Myocyte (in vitro differentiated cells): ENCODE measurements at regions not wholly inside any gene's neighbourhood (a gene's known extent, or its start where the extent isn't known, plus 50 kb on each side); places are given as distances from the start of the nearest gene placed in this dataset.

Experiments used
- DNase-seq: peaks from one replicate; pipeline ENCODE4 v3.0.0-alpha.2; 2012; ENCODE audit warnings: low read depth

DNA sequence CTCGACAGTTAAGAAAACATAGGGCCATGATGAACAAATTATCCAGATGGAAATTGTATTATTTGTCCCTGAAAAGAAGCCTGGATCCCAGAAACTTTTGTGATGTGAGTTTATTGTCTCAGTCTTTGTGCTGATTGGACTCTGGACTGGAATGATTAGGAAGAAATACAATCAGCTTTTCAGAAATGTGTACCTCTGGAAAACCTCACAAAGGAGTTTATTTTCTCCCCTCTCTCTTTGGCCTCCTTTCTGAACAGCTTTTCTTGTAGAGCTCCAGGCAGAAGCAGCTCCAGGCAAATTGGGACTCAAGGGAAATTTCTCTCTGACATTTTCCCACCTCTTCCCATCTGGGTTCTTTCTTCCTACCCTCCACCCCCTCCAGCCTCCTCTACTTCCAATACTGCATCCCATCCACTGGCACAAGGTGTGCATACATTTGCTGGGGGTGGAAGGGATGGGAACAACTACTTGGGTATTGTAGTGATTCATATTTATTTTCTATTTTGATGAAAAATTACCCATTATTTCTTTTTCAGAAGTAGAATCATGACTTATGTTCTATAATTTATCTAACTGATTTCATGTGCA, 119.7 kb downstream of the CD47 start:
- DNase-seq = no peak

DNA sequence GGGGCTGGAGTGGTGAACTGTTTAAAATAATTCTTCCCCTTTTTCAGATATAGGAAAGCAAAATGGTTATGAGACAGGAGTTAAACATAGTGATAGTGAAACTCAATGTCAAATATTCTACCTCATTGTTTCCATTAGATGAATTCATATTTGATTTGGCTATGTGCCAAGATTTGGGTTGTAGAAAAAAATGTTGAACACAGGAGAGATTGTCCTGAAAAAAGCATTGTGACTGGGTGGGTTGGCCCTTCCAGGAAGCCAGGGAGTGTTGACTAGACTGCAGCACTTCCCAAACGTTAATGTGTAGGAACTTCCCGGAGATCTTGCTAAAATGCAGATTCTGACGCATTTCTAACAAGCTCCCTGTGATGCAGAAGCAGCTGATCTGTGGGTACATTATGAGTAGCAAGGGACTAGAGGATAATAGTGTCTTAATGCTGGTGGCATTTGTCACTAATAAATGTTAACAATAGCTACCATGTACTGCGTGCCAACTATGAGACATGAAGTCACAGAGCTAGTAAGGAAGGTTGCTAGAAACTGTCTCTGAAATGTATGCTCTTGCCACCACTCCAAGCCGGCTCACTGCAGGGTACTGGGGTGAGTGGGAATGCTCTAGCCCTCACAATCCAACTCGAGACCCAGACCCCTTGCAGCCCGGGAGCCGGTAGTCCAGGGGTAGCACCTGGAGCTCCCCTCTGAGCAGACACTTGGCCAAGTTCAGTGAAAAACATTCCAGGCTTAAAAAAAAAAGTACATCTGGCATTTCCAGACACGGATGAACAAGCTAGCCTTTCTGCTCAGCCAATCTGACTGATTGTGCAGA, 120.6 kb downstream of the CD47 start:
- no peak for DNase-seq

DNA sequence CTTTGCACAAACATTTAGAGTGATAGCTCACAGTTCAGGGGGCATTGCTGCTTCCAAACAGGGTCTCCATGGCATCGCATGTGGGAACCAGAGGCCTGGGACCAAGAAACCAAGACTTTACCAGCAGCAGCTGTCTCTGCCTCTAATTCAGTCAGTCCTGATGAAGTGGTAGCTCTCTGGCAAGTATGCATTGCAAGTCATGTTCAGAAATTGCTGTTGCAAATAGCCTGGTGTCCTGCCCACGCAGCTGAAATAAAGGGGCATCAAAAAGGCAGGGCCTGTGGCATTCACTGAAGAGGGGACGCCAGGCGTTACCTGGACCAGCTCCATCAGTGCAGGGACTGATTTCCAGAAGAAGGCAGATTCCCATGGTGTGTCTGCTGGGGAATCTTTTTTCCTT, 121.3 kb downstream of the CD47 start:
- DNase-seq = peak; percentile 21

DNA sequence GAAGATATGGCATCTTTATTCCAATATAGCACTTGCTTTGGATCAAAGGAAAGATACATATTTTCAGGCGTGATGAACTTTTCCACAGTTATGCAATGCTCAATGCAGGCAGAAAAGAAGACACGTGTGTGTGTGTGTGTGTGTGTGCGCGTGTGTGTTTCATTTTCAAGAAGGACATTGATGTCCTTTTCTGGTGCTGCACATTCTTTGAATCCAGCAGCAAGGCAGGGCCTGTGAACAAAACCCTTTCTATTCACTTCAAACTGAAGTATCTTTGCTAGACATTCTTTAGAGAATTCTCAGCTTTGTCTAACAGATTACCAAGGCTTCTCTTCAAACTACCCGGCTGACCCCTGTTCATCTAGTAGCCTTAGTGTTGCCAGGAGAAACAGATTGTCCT, 124.6 kb downstream of the CD47 start:
- no peak for DNase-seq

DNA sequence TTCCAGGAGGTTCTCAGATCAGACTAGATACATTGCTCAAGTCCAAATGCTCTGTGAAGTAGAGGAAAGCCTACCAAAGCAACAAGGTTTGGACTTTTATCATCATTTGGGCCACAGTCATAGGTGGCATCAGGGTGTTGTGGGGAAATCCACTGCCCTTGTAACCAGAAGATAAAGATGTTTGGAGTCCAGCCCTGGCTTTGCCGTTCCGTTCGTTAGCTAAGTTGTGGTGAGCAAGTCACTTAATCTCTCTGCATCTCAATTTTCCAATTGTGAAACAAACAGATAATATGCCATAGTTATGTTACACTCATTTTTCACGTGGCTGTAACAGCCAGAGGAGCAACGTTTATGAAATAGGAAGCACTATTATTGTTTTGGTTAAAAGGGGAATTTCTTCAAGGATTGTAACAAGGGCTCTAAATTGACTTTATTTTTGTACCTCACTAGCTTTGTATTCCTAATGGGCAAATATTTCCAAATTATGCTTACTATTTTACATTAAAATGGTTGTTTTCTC, 125.6 kb downstream of the CD47 start:
- no peak for DNase-seq

DNA sequence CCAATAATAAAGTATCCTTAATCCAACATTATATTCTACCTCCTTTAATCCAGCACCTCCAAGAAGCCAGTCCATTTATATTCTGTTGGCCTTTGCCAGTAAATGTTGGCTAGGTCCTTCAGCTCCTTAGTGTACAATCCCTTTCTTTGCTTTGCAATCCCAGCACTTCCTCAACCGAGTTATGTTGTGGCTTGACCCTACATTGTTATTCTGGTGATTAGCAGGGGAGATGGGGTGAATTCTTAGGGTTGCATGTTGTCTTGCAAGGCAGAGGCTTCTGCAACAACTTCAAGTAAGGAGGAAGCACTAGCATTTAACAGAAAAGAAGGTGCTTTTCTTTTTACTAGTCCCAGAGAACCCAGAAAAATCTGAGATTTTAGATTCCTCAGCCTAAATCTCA, 127.2 kb downstream of the CD47 start:
- DNase-seq = no peak

DNA sequence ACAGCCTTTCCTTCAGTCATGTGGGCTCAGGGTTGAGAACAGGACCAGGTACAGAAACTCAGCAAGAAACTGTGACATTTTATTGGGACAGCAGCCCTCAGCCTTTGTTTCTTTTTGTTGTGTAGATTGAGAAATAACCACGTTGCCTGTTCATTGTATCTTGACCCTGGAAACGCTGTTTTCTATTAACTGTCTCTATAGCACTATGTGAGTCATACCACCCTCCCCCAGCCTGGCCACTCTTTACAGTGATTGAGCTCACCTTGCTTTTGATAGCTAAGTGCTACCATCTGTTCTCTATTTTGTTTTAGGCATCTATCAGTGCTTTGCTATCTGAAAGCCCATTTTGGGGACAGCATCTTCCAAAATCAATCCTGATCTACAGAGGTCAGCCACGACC, 127.9 kb downstream of the CD47 start:
- DNase-seq = no peak

DNA sequence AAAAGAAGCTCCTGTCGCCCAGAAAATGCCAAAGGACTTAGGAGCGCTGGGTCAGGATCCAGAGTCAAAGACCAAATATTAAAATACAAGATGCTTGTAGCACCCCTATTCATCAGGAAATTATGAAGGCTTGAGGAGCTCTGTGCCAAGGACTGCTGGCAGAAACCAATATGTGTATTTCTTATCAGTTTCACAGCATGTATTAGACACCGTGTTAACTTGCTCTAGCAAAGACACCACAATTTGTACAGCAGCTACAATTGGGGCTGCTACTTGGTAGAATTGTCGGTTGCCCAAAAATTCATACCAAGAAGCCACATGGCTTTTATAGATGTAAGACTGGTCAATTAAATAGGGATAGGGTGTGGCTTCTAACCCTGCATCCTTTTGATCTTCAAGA, 128.8 kb downstream of the CD47 start:
- no peak for DNase-seq

DNA sequence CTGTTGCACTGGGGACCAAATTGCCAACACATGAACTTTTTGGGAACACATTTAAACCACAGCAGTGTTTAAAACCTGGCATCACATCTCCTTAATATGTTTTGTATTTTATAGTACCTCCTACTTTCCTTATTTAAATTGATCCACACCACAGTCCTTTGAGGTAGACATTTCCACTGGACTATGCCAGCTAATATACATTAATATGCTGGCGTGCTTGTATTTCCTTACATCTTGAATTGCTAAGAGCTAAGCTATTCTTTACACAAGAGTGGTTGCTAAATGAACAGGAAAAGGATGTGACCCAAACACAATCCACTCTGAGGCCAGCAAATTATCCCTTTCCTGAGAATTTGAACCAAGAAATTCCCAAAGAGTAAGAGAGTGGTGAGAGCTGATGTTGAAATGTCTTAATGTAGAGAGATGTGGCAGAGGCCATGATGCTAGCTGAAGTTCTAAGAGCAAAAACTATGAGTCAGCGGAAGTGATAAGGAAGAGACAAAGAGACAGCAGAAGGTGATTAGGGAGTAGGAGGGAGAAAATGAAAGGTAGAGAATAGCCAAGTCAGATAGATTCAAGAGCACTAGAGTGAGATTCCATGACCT, 131.2 kb downstream of the CD47 start:
- no peak for DNase-seq

DNA sequence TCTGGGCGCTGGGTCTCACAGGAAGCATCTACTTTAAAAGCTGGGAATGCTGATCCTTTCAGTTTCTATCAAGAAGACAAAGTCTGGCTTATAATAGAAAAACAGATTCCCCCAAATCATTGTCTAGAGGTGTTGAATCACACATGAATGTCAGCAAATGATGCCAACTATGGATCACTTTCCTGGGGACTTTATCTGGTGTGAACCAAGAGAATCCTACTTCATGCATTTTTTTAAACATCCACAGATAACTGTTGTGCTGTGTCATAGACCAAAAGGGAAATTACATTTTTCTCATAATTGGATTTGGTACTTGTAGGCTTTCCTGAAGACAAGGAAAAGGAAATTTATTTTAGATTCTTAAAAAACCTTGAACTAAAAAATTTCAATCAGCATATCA, 132.7 kb downstream of the CD47 start:
- no peak for DNase-seq

DNA sequence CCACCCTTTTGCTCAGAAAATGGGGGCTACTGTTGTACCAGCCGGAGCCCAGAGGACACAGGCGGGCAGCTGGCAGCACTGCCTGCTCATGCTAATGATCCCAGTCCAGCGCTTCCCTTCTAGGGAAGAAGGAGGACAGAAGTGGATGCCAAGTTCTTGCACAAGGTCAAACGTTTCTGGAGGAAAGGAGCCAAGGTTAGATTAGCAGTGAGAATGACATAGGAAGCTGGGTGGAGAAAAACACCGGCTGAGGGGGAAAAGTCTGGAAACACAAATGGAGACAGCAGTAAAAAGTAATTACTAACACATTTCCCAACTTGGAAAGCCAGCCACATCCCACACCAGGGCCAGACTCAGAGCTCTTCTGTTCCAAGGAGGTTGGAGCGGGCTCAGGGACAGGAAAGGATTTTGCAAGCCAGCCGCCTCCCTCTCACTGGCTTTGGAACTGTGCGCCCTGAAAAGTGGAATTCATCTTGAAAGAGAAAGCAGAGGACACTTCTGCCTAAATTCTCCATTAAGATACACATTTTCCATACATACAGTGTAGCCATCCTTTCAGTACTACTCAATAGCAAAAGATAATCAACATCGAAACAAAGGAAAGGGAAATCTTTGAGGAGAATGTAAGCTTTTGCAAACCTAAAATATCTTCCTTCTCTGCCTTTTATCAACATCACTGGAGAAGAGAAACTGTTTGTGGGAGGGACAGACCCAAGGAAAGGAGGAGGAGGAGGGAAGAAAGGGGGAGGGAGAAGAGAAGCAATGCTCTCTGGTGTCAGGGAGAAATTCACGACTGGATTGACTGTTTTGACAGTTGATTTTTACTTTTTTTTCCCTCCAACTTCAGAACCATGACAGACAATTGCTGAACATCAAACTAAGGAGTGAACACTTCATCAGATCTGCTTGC, 133.6 kb downstream of the CD47 start:
- peak; percentile 21 for DNase-seq

DNA sequence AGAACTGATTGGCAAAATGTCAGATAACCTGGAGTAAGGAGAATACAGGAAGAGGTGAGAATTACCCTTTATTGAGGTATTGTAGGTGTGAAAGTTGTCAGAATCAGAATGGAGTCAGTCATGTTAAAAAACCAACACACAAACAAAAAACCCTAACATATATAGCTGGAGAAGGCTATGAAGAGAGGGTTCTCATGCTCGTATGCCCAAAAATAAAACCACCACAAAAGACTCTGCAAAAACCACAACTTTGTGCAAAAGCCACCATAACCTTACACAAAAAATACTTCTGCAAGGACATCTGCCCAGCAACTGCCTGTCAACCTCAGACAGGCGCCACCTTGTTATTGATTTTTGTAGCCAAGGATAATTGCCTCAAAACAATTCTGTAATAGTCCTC, 136.0 kb downstream of the CD47 start:
- no peak for DNase-seq

DNA sequence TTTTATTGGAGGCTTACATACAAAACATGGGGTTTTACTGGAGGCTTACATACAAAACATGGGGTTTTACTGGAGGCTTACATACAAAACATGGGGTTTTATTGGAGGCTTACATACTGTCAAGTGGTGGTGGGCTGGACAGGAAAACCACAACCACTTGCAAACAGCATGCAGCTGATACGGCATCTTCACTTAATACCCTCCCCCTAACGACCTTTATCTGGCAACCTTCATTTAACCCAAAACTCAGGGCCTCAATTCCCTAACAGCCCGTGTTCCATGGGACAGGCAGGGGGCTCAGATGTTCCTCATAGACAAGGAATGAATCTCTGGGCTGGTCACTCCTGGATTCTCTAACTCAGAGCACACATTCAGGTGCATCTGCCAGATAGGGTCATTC, 137.1 kb downstream of the CD47 start:
- no peak for DNase-seq

DNA sequence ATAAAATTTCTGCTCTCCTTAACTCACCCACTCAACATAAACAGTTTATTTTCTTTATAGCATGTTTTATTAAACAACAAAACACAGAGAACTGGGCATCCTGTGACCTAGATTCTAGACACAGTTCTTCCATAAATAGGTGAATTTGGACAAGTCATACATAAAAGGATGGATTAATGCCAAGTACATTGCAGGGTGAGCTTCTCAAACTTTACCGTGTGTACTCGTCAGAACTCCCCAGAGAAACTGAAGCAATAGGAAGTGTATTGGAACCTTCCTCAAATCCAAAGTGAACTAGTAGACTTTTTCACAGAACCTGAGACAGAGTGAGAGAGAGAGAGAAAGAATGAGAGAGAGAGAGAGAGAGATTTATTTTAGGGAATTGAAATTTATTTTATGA, 139.7 kb downstream of the CD47 start:
- no peak for DNase-seq

DNA sequence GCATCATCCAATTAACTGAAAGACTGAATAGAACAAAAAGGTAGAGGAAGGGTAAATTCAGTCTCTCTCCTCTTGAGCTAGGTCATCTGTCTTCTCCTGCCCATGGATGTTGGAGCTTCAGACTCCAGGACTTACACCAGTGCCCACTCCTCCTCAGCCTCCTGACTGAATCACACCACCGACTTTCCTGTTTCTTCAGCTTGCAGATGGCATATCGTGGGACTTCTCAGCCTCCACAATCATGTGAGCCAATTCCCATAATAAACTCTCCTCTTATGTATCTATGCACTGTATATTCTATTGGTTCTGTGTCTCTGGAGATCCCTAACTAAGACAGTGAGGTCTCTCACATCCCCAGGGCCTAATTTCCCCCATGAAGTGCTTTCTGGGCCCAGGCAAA, 140.4 kb downstream of the CD47 start:
- DNase-seq = no peak

DNA sequence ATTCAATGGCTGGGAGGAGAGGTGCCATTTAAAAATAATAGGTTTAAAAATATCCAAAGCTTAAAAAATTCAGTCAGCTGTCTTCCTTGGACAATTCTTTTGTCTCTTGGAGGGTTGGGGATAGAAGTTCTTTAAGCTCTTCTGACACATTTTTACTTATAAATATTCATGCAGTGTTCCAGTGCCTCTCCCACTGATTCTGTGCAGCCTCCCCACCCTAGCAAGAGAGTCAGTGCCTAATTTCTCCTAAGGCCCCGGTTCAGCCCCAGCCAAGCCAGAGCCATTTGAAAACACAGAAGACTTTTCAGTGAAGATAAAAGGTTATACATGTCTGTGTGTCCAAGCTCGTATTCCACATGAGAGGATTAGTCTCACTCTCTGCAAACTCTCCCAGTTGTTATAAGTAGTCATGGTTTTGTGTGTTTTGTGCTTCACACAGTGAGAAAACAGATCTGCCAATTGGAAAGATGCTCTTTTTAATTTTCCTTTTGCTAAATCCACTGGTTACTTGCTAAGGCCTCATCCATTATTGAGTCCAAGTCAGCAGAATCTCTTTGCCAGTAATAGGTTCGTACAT, 141.3 kb downstream of the CD47 start:
- no peak for DNase-seq

DNA sequence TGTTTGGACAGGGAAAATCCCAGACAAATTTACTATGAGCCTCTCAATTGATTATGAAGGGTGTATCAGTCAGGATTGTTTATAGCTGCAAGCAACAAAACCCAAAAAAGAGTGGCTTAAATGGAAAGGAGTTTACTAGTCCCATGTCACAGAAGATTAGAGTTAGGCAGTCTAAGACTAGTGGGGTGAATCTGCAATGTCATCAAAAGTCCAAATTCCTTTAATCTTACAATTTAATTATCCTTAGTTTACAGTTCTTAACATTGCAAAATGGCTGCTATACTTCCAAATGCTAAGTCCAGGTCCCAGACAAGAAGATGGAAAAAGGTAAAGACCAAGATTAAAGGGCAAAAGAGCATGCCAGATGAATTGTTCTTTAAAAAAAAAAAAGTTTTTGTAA, 143.6 kb downstream of the CD47 start:
- DNase-seq = no peak

DNA sequence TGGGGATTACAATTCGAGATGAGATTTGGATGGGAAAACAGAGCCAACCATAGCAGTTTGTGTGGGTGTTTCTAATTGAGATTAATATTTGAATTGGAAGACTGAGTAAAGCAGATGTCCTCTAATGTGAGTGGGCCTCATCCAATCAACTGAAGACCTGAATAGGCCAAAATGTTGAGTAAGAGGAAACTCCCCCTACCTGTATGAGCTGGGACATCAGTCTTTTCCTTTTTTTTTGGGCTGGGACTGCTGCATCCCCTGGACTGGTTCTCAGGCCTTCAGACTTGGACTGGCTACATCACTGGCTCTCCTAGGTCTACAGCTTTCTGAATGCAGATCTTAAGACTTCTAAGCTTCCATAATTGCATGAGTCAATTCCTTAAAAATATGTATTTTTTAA, 144.1 kb downstream of the CD47 start:
- no peak for DNase-seq

DNA sequence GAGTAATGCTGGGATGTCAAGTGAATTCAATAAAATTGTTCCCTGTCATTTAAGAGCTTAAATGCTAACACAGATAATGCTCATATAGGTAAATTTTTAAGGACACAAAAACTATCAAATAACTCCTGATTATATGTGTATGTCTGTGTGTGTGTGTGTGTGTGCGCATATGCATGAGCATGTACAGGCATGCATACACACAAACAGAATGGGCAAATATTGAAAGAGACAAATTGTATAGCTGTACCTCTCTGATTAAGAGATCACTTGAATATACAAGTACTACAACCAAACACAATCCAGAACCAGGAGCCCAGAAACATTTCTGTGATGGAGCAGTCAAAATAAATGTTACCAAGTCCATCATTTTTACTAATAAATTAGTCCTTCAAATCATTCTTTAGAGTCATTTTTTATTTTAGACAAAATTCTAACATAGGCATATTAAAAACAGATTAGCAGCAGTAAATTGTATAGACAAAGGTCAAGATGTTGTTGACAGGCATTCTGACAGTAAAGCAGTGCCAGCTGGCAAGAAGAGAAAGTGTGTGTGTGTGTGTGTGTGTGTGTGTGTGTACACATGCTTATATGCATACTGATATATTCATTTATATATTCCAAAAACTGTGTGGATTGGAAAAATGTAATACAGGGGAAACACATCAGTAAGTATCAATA, 145.3 kb downstream of the CD47 start:
- no peak for DNase-seq

DNA sequence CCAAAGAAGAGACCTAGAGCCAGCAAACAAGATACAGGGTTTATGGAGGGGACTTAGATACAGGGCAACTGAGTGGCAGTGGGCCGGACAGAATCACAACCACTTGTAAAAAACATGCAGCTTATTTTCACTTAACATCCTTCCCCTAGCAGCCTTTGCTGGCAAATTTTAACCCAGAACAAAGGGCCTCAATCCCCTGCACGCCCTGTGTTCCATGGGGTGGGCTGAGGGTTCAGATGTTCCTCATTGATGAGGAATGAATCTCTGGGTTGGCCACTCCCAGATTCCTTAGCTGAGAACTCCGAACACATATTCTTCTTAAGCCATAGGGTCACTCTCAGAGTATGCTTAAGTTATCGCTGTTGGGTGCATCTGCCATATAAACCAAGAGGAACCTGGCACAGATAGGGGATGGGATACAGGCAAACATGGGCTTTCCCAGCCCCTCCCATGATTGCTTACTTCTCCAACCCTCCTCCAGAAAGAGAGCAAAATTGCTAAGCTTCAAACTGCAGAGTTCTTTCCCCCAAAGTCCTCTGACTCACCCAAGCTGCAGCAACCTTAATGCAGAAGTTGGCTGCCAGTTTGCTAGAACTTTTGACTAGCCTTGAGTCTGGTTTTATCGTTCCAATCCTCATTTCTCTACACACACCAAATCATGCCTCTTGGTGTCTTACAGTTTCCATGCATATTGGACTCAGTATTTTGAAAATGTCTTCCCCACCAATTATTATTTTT, 146.9 kb downstream of the CD47 start:
- DNase-seq = no peak
